BLaER1 (cell line): ENCODE measurements at regions not wholly inside any gene's neighbourhood (a gene's known extent, or its start where the extent isn't known, plus 50 kb on each side); places are given as distances from the start of the nearest gene placed in this dataset.

Experiments used
- H3K27ac ChIP-seq: shearing (Covaris generic); formaldehyde crosslinking; 2 replicates; pipeline ENCODE4 v1.8.1; 2022
- H3K27me3 ChIP-seq: shearing (Covaris generic); formaldehyde crosslinking; 2 replicates; pipeline ENCODE4 v1.8.1; 2022
- H3K36me3 ChIP-seq: shearing (Covaris generic); formaldehyde crosslinking; 2 replicates; pipeline ENCODE4 v1.8.1; 2022
- H3K4me1 ChIP-seq: shearing (Covaris generic); formaldehyde crosslinking; 2 replicates; pipeline ENCODE4 v1.8.1; 2022
- H3K4me2 ChIP-seq: shearing (Covaris generic); formaldehyde crosslinking; 2 replicates; pipeline ENCODE4 v1.8.1; 2022
- H3K4me3 ChIP-seq: shearing (Covaris generic); formaldehyde crosslinking; 2 replicates; pipeline ENCODE4 v1.8.1; 2022
- H3K9ac ChIP-seq: shearing (Covaris generic); formaldehyde crosslinking; 2 replicates; pipeline ENCODE4 v1.8.1; 2022
- H3K9me3 ChIP-seq: shearing (Covaris generic); formaldehyde crosslinking; 2 replicates; pipeline ENCODE4 v1.8.1; 2022
- H4K20me1 ChIP-seq: shearing (Covaris generic); formaldehyde crosslinking; 2 replicates; pipeline ENCODE4 v1.8.1; 2022
- Cebpa-rat ChIP-seq: shearing (Covaris generic); IDR thresholded peaks from 2 replicates; pipeline ENCODE4 v1.8.1; 2022

GRCh38 chr5:22926574-22926973 lies 73.4 kb upstream of the CDH12 start:
- Histone ChIP-seq H3K36me3 (no peaks in the 10 kb centered on the region), H4K20me1 (no peaks in the 10 kb centered on the region), H3K4me3 (no peak overlapping the region), H3K4me1 (no peaks in the 10 kb centered on the region), H3K9ac (no peak overlapping the region), H3K27me3 (no peaks in the 10 kb centered on the region), H3K27ac (no peak overlapping the region), H3K4me2 (no peak overlapping the region), H3K9me3 (no peaks in the 10 kb centered on the region)
- TF ChIP-seq Cebpa-rat: no peak

DNA sequence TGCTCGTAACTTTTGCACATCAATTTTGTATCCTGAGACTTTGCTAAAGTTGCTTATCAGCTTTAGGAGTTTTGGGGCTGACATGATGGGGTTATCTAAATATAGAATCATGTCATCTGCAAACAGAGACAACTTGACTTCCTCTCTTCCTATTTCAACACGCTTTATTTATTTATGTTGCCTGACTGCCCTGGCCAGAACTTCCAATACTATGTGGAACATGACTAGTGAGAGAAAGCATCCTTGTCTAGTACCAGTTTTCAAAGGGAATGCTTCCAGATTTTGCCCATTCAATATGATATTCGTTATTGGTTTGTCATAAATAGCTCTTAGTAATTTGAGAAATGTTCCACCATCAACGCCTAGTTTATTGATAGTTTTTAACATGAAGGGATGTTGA lies 65.4 kb upstream of the CDH12 start:
- no peaks in the 10 kb centered on the region for H3K27me3 ChIP-seq
- H3K4me3 ChIP-seq: no peak overlapping the region
- peak overlapping the region; percentile 36 for H3K4me2 ChIP-seq
- H3K4me1 ChIP-seq: 0 out of 2 replicates have a peak, but pooled peaks cover 9% of the 10 kb centered on the region
- H3K36me3 ChIP-seq: no peaks in the 10 kb centered on the region
- no peaks in the 10 kb centered on the region for H3K9me3 ChIP-seq
- no peak overlapping the region for H3K9ac ChIP-seq
- TF ChIP-seq Cebpa-rat: no peak
- no peaks in the 10 kb centered on the region for H4K20me1 ChIP-seq
- H3K27ac ChIP-seq: no peak overlapping the region

GRCh38 chr5:22916393-22916792 lies 63.2 kb upstream of the CDH12 start:
- H3K4me1 ChIP-seq: 0 out of 2 replicates have a peak, but pooled peaks cover 9% of the 10 kb centered on the region
- H3K9ac ChIP-seq: no peak overlapping the region
- no peak for TF ChIP-seq Cebpa-rat

DNA sequence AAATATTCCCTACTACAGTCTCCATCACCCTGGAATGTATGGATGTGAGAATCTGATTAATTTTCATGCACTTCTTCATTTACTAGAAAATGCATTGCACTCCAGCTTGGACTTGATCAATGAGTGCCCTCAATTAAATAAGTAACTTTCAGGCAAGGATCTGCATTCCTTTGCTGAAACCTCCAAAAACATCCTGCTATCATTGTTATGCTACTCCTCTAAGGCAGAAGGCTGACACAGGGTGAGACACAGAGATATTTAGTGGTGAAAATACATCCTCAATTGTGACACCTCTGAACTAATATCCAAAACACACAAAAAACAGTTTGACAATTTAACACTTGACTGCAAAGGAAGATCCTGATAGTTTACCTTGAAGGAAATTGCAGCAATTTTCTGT lies 57.9 kb upstream of the CDH12 start:
- H3K9me3 ChIP-seq: no peaks in the 10 kb centered on the region
- H4K20me1 ChIP-seq: no peaks in the 10 kb centered on the region
- H3K27ac ChIP-seq: no peak overlapping the region
- no peaks in the 10 kb centered on the region for H3K36me3 ChIP-seq
- H3K4me1 ChIP-seq: 0 out of 2 replicates have a peak, but pooled peaks cover 8% of the 10 kb centered on the region
- no peak overlapping the region for H3K4me2 ChIP-seq
- TF ChIP-seq Cebpa-rat: no peak
- H3K4me3 ChIP-seq: no peak overlapping the region
- H3K27me3 ChIP-seq: no peaks in the 10 kb centered on the region
- H3K9ac ChIP-seq: no peak overlapping the region

More at GRCh38 chr5:22916393-22916792, 63.2 kb upstream of the CDH12 start:
- H3K36me3 ChIP-seq: no peaks in the 10 kb centered on the region
- no peak overlapping the region for H3K4me3 ChIP-seq
- H3K9me3 ChIP-seq: no peaks in the 10 kb centered on the region
- no peak overlapping the region for H3K27ac ChIP-seq
- H3K4me2 ChIP-seq: no peak overlapping the region
- no peaks in the 10 kb centered on the region for H3K27me3 ChIP-seq
- H4K20me1 ChIP-seq: no peaks in the 10 kb centered on the region

DNA sequence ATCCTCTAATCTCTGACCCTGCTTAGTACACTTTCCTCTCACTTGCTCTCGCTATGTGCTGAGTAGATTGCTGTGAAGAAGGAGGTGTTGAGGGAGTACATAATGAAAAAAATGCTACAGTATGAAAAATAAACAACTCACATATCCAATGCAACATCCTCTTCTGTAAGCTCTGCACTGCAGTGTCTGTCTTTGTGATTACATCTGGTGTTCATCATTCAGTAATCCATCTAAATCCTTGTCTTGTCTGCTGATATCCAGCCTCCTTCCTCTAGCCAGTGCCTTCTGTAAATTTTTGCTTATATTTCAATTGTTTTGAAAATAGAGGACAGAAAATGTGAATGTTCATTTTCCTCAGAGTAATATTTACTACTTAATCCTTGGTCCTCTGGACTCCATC lies 57.4 kb upstream of the CDH12 start:
- H3K4me2 ChIP-seq: no peak overlapping the region
- TF ChIP-seq Cebpa-rat: no peak

DNA sequence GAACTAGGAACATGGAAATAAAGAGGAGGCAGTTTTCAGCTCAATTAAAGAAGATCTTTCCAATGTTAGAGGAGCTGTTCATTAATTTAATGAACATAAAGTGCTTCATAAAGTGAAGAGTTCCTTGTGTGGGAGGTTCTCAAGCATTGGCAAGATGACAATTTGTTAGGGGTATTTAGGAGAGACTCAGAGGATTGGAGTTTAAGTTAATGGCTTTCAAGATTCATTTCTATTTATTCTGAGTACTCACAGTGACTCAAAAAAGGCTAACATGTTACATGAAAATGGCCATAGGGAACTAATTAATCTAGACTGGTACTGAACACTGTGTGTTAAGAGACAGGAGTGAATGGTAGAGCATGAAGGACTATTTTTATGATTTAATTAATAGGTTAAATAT lies 55.4 kb upstream of the CDH12 start:
- no peak overlapping the region for H3K4me3 ChIP-seq
- no peak overlapping the region for H3K4me2 ChIP-seq
- peaks cover 15% of the 10 kb centered on the region; the same call in 1 of the 2 replicates for H3K4me1 ChIP-seq
- no peak overlapping the region for H3K27ac ChIP-seq
- no peaks in the 10 kb centered on the region for H4K20me1 ChIP-seq
- no peak for TF ChIP-seq Cebpa-rat
- H3K9ac ChIP-seq: no peak overlapping the region
- H3K27me3 ChIP-seq: no peaks in the 10 kb centered on the region
- no peaks in the 10 kb centered on the region for H3K9me3 ChIP-seq
- H3K36me3 ChIP-seq: no peaks in the 10 kb centered on the region

More for the DNA sequence above, 57.4 kb upstream of the CDH12 start:
- Histone ChIP-seq H3K36me3 (no peaks in the 10 kb centered on the region), H3K9me3 (no peaks in the 10 kb centered on the region), H3K9ac (no peak overlapping the region), H3K27me3 (no peaks in the 10 kb centered on the region), H3K4me3 (no peak overlapping the region), H3K27ac (no peak overlapping the region), H4K20me1 (no peaks in the 10 kb centered on the region), H3K4me1 (peaks cover 10% of the 10 kb centered on the region; the same call in 1 of the 2 replicates)

DNA sequence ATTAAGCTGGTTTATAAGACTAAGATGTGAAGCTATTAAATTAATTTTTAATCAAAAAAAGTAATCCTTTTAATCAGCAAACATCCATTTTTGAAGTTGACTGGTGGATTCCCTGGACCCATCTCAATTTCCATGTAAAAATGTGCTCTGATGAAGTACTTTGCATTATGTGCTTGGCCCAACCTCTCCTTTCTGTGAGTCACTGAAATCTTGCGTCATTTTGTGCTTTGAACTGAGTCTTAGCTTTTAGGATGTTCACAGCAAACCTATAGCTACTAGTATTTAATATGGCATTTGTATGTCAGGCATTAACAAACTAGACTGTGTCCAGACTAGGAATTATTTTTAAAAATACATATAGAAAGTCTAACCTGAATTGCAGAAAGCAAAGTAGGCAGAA lies 55.0 kb upstream of the CDH12 start:
- Histone ChIP-seq H3K27me3 (no peaks in the 10 kb centered on the region), H3K4me2 (0 out of 2 replicates have a peak overlapping the region, but pooled peaks have one; percentile 2)

More for the DNA sequence above, 55.0 kb upstream of the CDH12 start:
- H3K9ac ChIP-seq: no peak overlapping the region
- TF ChIP-seq Cebpa-rat: no peak
- no peak overlapping the region for H3K4me3 ChIP-seq
- no peaks in the 10 kb centered on the region for H3K9me3 ChIP-seq
- H3K36me3 ChIP-seq: no peaks in the 10 kb centered on the region
- H3K27ac ChIP-seq: no peak overlapping the region
- no peaks in the 10 kb centered on the region for H4K20me1 ChIP-seq
- H3K4me1 ChIP-seq: peaks cover 15% of the 10 kb centered on the region; the same call in 1 of the 2 replicates
